Right atrium auricular region (tissue), 2 donors: ENCODE measurements at regions not wholly inside any gene's neighbourhood (a gene's known extent, or its start where the extent isn't known, plus 50 kb on each side); places are given as distances from the start of the nearest gene placed in this dataset.

Experiments
- DNase-seq: peaks from one replicate; pipeline ENCODE4 v3.0.0-alpha.2; 2019; ENCODE audit warnings: low spot score
- H3K27ac ChIP-seq, 2 donors: fragments of 200-600 bp; sonication (generic); 1 replicate in 1 of 2; 2 replicates in 1 of 2; pipeline ENCODE4 v1.5.1; 2016 to 2019
- H3K27me3 ChIP-seq, 2 donors: fragments of 200-600 bp; sonication (generic); one replicate each; pipeline versions ENCODE4 v1.5.1 to v1.6.0; 2017 to 2019
- H3K36me3 ChIP-seq: fragments of 200-600 bp; sonication (generic); one replicate; pipeline ENCODE4 v1.5.1; 2016
- H3K4me1 ChIP-seq, 2 donors: fragments of 200-600 bp; sonication (generic); one replicate each; pipeline versions ENCODE4 v1.5.1 to v1.6.0; 2017 to 2019
- H3K4me3 ChIP-seq, 2 donors: fragments of 200-600 bp; sonication (generic); 1 replicate in 1 of 2; 2 replicates in 1 of 2; pipeline ENCODE4 v1.5.1; 2017 to 2019; ENCODE audit warnings: mild to moderate bottlenecking in 1 of 2, moderate library complexity in 1 of 2
- H3K9me3 ChIP-seq, 2 donors: fragments of 200-600 bp; sonication (generic); one replicate each; pipeline ENCODE4 v1.5.1; 2019
- CTCF ChIP-seq, 2 donors: fragments of 200-600 bp; sonication (generic); IDR thresholded peaks; one replicate each; pipeline ENCODE4 v1.5.1; 2019; ENCODE audit warnings: antibody characterized with exemption in 2 of 2

GRCh38 chr3:182618981-182619591 lies 174.2 kb upstream of the ATP11B start:
- DNase-seq, result no peak
- Histone ChIP-seq H3K36me3 (no peaks in the 10 kb centered on the region), H3K4me3 (no peak overlapping the region), H3K27ac (no peak overlapping the region), H3K27me3 (no peaks in the 10 kb centered on the region), H3K4me1 (no peaks in the 10 kb centered on the region), H3K9me3 (no peaks in the 10 kb centered on the region)
- no peak for TF ChIP-seq CTCF (IDR thresholded peaks at IDR 0.05)

DNA sequence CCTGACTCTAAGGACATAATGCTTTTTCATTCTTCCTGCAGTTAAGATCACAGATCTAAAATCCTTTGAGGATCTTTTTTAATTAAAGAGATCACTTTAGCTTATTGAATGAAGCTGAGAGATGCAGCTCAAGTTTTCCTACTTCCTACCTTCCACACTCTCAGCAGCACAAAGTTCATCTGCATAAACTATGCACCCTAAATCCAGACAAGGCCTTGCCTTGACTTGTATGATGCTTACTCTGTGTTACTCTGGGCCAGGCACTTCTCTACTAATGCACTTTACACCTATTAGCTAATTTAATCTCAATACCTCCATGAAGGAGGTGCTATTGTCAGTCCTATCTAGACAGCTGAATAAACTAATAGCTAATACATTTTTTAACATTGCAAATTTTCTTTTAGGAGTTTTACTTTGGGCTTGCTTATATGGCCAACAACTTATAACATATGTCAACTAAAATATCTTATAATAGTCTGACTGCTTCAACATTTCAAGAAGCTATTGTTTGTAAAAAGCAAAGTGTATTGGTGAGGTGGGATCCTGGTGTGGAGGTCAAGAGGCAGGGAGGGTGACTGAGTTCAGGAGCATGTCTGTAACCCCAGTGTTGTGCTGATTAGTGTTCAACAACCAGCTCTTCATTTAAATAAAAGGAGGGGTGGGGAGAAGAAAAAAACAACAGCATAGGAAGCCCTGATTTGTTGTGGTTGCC lies 172.4 kb upstream of the ATP11B start:
- Histone ChIP-seq H3K27me3 (no peaks in the 10 kb centered on the region), H3K27ac (no peak overlapping the region), H3K4me1 (no peaks in the 10 kb centered on the region), H3K36me3 (no peaks in the 10 kb centered on the region), H3K4me3 (no peak overlapping the region), H3K9me3 (no peaks in the 10 kb centered on the region)
- no peak for DNase-seq
- TF ChIP-seq CTCF (IDR thresholded peaks at IDR 0.05), result no peak

DNA sequence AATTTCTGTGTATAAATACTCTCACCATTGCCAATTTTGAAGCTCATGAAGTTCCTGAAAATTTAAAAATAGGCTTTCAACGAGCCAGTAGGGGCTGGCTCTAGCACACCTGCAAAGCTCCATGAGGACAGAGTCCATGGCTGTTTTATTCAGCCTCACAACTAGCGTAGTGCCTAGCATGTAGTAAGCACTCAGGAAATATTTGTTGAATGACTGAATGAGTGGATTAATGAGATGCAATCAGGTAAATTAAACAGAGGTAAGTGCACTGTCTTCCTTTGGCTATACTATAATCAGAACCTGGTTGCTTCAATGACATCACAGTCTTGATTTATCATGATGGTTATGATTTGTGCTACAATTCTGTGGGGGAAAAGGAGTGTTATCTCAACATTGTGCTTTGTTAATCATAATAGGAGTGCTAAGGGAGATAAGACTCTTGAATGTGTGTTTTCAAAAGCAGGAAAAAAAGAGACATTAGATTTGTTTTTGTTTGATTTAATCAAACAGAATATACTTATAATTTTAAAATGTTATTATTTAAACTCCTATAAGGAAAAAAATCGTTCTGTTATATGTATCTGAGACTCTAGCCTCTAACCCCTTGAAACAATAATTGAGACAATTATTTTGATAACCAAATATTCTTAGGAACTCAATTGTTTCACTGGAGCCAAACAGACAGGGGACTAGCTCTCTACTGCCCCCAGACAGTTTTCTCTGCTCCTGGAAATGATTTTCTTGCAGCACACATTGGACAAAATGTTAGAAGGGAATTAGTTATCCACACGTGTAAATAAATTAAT lies 171.7 kb upstream of the ATP11B start:
- Histone ChIP-seq H3K27ac (no peak overlapping the region), H3K4me1 (no peaks in the 10 kb centered on the region), H3K9me3 (no peaks in the 10 kb centered on the region), H3K27me3 (no peaks in the 10 kb centered on the region), H3K4me3 (no peak overlapping the region), H3K36me3 (no peaks in the 10 kb centered on the region)
- peak in 1 of 2 donors; percentile 15 for TF ChIP-seq CTCF (IDR thresholded peaks at IDR 0.05)
- no peak for DNase-seq

DNA sequence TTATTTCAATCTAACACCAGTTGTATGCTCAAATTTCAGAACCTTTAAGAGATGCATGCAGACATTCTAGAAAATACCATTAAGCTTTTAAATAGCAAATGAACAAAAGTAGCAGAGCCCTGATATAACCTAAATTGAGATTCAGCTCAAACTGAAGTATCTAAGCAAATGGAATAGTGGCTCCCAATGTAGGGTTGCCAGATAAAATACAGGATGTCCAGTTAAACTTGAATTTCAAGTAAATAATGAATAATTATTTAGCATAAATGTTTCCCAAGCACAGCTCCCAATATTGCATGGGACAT lies 171.1 kb upstream of the ATP11B start:
- TF ChIP-seq CTCF (IDR thresholded peaks at IDR 0.05), result no peak
- no peaks in the 10 kb centered on the region for H3K4me1 ChIP-seq

DNA sequence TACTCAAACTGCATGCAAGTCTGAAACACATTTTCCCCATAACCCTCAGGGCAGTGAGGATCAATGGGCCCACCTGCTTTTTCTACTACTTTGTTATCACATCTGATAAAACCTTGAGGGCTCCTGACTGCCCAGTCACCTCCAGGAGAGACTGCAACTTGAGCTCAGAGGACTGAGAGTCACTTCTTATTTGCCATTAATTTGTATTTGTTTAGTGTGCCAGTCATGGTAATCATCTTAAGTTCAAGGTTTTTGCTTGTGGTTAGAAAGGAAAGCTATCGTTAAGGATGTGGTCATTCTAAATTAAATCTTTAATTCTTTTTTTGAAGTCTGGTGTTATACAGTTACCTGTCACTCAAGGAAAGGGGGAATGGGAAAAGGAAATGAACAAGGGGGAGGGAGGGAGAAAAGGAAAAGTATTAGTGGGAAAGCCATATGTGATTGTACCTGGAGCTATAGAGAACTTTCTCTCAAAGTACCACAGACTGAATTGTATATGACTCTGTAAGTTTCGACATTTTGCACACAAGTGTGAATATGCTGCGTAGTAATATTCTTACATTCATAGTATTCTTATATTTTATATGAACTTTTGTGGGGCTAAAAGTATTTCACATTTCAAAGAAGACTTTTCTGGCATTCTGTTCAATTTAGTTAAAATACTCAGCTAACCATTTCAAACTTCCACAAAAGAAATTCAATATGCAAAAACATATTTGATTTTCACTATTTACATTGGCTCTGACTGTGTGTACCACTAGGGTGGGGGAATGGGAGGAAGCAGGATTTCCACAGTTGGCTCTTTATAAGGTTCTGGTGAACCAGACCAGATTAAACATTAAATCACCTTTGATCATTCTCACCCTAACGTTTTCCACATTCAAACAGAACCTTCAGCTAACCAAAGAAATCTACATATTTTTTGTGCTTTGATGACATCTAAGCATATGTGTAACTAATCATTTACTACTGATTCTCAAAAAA lies 166.5 kb upstream of the ATP11B start:
- Histone ChIP-seq H3K27me3 (no peaks in the 10 kb centered on the region), H3K36me3 (no peaks in the 10 kb centered on the region), H3K27ac (no peak overlapping the region), H3K9me3 (no peaks in the 10 kb centered on the region), H3K4me3 (no peak overlapping the region), H3K4me1 (no peaks in the 10 kb centered on the region)
- TF ChIP-seq CTCF (IDR thresholded peaks at IDR 0.05), result no peak
- DNase-seq, result no peak

More for the DNA sequence above, 171.1 kb upstream of the ATP11B start:
- H3K27ac ChIP-seq, result no peak overlapping the region
- no peaks in the 10 kb centered on the region for H3K36me3 ChIP-seq
- H3K27me3 ChIP-seq, result no peaks in the 10 kb centered on the region
- no peak overlapping the region for H3K4me3 ChIP-seq
- DNase-seq, result no peak
- H3K9me3 ChIP-seq, result no peaks in the 10 kb centered on the region
